NT2/D1 (cell line): ENCODE measurements at regions not wholly inside any gene's neighbourhood (a gene's known extent, or its start where the extent isn't known, plus 50 kb on each side); places are given as distances from the start of the nearest gene placed in this dataset.

Source experiments
- SUZ12 ChIP-seq: IDR thresholded peaks from 2 replicates; pipeline ENCODE4 v1.6.1; 2011; ENCODE audit not compliant: insufficient read length, insufficient read depth; ENCODE audit errors: extremely low read depth
- YY1 ChIP-seq: IDR thresholded peaks from 2 replicates; pipeline ENCODE4 v1.6.1; 2011; ENCODE audit not compliant: insufficient read length, insufficient read depth
- ZNF274 ChIP-seq: IDR thresholded peaks from 2 replicates; pipeline ENCODE4 v1.6.1; 2011; ENCODE audit warnings: mild to moderate bottlenecking, low read depth, low read length

DNA sequence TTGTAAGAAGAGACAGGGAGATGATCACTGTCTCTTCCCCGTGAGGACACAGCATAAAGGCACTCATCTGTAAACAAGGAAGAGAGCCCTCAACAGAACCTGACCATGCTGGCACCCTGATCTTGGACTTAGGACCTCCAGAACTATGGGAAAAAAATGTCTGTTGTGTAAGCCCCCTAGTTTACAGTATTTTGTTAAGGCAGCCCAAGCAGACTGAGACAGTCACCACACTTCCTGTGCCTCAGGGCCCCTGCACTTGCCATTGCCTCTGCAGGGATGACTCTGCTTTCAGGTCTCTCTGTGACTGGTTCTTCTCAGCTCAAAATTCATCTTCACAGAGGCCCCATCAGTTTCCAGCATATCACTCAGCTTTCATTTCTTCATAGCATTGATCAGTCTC lies 372.1 kb downstream of the TLE1 start:
- TF ChIP-seq YY1, result no peak
- no peak for TF ChIP-seq SUZ12
- no peak for TF ChIP-seq ZNF274
